ENCODE measurements at regions not wholly inside any gene's neighbourhood (a gene's known extent, or its start where the extent isn't known, plus 50 kb on each side); places are given as distances from the start of the nearest gene placed in this dataset.

- TF ChIP-seq ATF3 (IDR thresholded peaks at IDR 0.05; ENCODE audit: borderline replicate concordance, extremely low read depth, low read depth, low read length) (no peak), SUPT20H (IDR thresholded peaks at IDR 0.05; ENCODE audit: borderline replicate concordance, control insufficient read depth, low read depth, low read length) (no peak), MEF2B (IDR thresholded peaks at IDR 0.05; ENCODE audit: partially characterized antibody, poor library complexity, severe bottlenecking) (no peak)
Observed at GRCh38 chr7:116431787-116432526, 67.6 kb upstream of the CAV2 start (continued).

- DNase-seq (ENCODE audit: low read depth, low spot score) (no peak), FAIRE-seq (no peak), ATAC-seq (no peak)
- intact Hi-C loops (cut with micrococcal nuclease; ENCODE audit: unreplicated experiment) = no loop called here
- Histone ChIP-seq H3K27ac (ENCODE audit: control insufficient read depth, insufficient read depth) (no peak overlapping the region), H3K79me2 (ENCODE audit: control insufficient read depth, insufficient read depth, low read length) (no peaks in the 10 kb centered on the region), H3K36me3 (ENCODE audit: control insufficient read depth in 2 of 2, insufficient read depth in 2 of 2, low read length in 1 of 2) (no peaks in the 10 kb centered on the region), H2AFZ (ENCODE audit: control insufficient read depth, low read depth, low read length) (no peak overlapping the region), H3K9ac (ENCODE audit: control insufficient read depth, insufficient read depth, low read length) (no peak overlapping the region), H4K20me1 (ENCODE audit: control insufficient read depth, insufficient read depth) (no peaks in the 10 kb centered on the region), H3K27me3 (replicated peaks in 1 of 2; ENCODE audit: control insufficient read depth in 2 of 2, insufficient read depth in 2 of 2, low read length in 1 of 2) (no peaks in the 10 kb centered on the region; a peak in 2 of 4 replicates), H3K4me1 (ENCODE audit: control insufficient read depth, insufficient read depth, low read length) (no peaks in the 10 kb centered on the region), H3K9me3 (replicated peaks; ENCODE audit: control insufficient read depth, insufficient read depth, low read length) (no peaks in the 10 kb centered on the region), H3K4me3 (no peak overlapping the region), H3K4me2 (ENCODE audit: control insufficient read depth, insufficient read depth) (no peak overlapping the region)
- in situ Hi-C loops (cut with MboI) = no loop called here
- TF ChIP-seq E4F1 (IDR thresholded peaks at IDR 0.05; ENCODE audit: borderline replicate concordance, partially characterized antibody) (no peak), NR2F1 (conservative IDR thresholded peaks at IDR 0.05) (no peak), BACH1 (IDR thresholded peaks at IDR 0.05; ENCODE audit: borderline replicate concordance) (no peak), SRF (IDR thresholded peaks at IDR 0.05; ENCODE audit: low read depth in 2 of 2, low read length in 2 of 2) (no peak), RUNX3 (IDR thresholded peaks at IDR 0.05; ENCODE audit: low read length) (no peak), HDGF (IDR thresholded peaks at IDR 0.05) (no peak), RELA (IDR thresholded peaks at IDR 0.05; ENCODE audit: borderline replicate concordance, partially characterized antibody) (no peak), HDAC6 (IDR thresholded peaks at IDR 0.05; ENCODE audit: unreplicated experiment) (no peak), MXI1 (IDR thresholded peaks at IDR 0.05; ENCODE audit: low read depth, low read length) (no peak), JUND (IDR thresholded peaks at IDR 0.05; ENCODE audit: low read depth, low read length) (no peak), SIX5 (IDR thresholded peaks at IDR 0.05; ENCODE audit: low read depth, low read length, severe bottlenecking) (no peak), YBX1 (IDR thresholded peaks at IDR 0.05) (no peak), ATF7 (IDR thresholded peaks at IDR 0.05; ENCODE audit: low read depth) (no peak), BMI1 (IDR thresholded peaks at IDR 0.05; ENCODE audit: borderline replicate concordance) (no peak)
- ChIA-PET CTCF (no interaction called here), RAD21 (ENCODE audit: unreplicated experiment) (no interaction called here), SMC1A (ENCODE audit: uncharacterized antibody, unreplicated experiment) (no interaction called here), POLR2A (no interaction called here)
- BruUV-seq (replicated peaks) = no TSS peak
- WGBS (ENCODE audit: insufficient coverage, insufficient replicate concordance, low lambda C conversion rate, missing lambda C conversion rate) = 32% methylated on average over 2 of the region's 2 CpGs
Observed at GRCh38 chr7:116432527-116432916, 67.0 kb upstream of the CAV2 start.
